ENCODE measurements at regions not wholly inside any gene's neighbourhood (a gene's known extent, or its start where the extent isn't known, plus 50 kb on each side); places are given as distances from the start of the nearest gene placed in this dataset.

DNA sequence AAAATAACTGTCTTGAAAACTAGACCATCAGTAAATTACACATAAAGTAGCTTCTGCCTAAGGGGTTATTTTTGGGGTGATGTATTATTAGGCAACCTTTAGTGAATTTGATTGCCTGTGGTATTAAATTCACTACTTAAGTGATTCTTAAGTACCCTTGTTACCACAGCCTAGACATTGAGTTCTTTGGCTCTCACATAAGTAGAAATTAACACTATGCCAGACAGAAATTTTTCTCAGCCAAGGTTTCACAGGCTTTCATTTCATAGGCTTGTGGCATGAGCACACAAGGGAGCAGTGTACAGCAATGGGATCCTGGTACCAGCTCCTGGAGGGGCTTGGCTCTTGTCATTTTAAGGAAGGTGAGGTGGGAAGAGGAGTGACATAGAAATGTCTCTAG lies 218.5 kb downstream of the AASDHPPT start:
- no peak for DNase-seq (ENCODE audit: low spot score)
- Histone ChIP-seq H3K9ac (ENCODE audit: low read depth in 1 of 2, low read length in 2 of 2) (no peak overlapping the region), H3K27ac (ENCODE audit: low read depth in 1 of 2, low read length in 2 of 2) (no peak overlapping the region), H3K4me3 (ENCODE audit: low read depth in 1 of 3, low read length in 3 of 3) (no peak overlapping the region), H3K9me3 (ENCODE audit: control insufficient read depth in 4 of 4, low read length in 3 of 4) (peaks cover 0 to 3% (median 0%) of the 10 kb centered on the region in 4 donors), H3K36me3 (ENCODE audit: control insufficient read depth in 4 of 4, insufficient read depth in 3 of 4, low read depth in 1 of 4, low read length in 3 of 4) (no peaks in the 10 kb centered on the region), H3K27me3 (ENCODE audit: control insufficient read depth in 4 of 4, insufficient read depth in 4 of 4, low read length in 3 of 4) (no peaks in the 10 kb centered on the region), H3K4me1 (ENCODE audit: control insufficient read depth in 4 of 4, insufficient read depth in 4 of 4, low read length in 3 of 4) (no peaks in the 10 kb centered on the region)
- TF ChIP-seq CTCF (IDR thresholded peaks at IDR 0.05; ENCODE audit: low read depth, low read length, missing input control) (no peak), EGR1 (IDR thresholded peaks at IDR 0.05; ENCODE audit: low read depth in 2 of 2) (no peak), FOXA2 (IDR thresholded peaks at IDR 0.05) (no peak), RAD21 (IDR thresholded peaks at IDR 0.05) (no peak), YY1 (IDR thresholded peaks at IDR 0.05) (no peak), FOXA1 (IDR thresholded peaks at IDR 0.05) (no peak), RXRA (IDR thresholded peaks at IDR 0.05) (no peak), GABPA (IDR thresholded peaks at IDR 0.05 in 1 of 2, conservative IDR thresholded peaks at IDR 0.05 in 1 of 2) (no peak), HNF4A (conservative IDR thresholded peaks at IDR 0.05) (no peak), NR2F2 (IDR thresholded peaks at IDR 0.05) (no peak), HNF4G (IDR thresholded peaks at IDR 0.05) (no peak), SP1 (IDR thresholded peaks at IDR 0.05) (no peak)
- TF ChIP-seq, protein P1, sequence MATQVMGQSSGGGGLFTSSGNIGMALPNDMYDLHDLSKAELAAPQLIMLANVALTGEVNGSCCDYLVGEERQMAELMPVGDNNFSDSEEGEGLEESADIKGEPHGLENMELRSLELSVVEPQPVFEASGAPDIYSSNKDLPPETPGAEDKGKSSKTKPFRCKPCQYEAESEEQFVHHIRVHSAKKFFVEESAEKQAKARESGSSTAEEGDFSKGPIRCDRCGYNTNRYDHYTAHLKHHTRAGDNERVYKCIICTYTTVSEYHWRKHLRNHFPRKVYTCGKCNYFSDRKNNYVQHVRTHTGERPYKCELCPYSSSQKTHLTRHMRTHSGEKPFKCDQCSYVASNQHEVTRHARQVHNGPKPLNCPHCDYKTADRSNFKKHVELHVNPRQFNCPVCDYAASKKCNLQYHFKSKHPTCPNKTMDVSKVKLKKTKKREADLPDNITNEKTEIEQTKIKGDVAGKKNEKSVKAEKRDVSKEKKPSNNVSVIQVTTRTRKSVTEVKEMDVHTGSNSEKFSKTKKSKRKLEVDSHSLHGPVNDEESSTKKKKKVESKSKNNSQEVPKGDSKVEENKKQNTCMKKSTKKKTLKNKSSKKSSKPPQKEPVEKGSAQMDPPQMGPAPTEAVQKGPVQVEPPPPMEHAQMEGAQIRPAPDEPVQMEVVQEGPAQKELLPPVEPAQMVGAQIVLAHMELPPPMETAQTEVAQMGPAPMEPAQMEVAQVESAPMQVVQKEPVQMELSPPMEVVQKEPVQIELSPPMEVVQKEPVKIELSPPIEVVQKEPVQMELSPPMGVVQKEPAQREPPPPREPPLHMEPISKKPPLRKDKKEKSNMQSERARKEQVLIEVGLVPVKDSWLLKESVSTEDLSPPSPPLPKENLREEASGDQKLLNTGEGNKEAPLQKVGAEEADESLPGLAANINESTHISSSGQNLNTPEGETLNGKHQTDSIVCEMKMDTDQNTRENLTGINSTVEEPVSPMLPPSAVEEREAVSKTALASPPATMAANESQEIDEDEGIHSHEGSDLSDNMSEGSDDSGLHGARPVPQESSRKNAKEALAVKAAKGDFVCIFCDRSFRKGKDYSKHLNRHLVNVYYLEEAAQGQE (IDR thresholded peaks at IDR 0.05), result no peak
- TF ChIP-seq, protein P2, sequence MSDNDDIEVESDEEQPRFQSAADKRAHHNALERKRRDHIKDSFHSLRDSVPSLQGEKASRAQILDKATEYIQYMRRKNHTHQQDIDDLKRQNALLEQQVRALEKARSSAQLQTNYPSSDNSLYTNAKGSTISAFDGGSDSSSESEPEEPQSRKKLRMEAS (IDR thresholded peaks at IDR 0.05), result no peak
- TF ChIP-seq, protein P3, sequence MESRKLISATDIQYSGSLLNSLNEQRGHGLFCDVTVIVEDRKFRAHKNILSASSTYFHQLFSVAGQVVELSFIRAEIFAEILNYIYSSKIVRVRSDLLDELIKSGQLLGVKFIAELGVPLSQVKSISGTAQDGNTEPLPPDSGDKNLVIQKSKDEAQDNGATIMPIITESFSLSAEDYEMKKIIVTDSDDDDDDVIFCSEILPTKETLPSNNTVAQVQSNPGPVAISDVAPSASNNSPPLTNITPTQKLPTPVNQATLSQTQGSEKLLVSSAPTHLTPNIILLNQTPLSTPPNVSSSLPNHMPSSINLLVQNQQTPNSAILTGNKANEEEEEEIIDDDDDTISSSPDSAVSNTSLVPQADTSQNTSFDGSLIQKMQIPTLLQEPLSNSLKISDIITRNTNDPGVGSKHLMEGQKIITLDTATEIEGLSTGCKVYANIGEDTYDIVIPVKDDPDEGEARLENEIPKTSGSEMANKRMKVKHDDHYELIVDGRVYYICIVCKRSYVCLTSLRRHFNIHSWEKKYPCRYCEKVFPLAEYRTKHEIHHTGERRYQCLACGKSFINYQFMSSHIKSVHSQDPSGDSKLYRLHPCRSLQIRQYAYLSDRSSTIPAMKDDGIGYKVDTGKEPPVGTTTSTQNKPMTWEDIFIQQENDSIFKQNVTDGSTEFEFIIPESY (IDR thresholded peaks at IDR 0.05), result no peak

DNA sequence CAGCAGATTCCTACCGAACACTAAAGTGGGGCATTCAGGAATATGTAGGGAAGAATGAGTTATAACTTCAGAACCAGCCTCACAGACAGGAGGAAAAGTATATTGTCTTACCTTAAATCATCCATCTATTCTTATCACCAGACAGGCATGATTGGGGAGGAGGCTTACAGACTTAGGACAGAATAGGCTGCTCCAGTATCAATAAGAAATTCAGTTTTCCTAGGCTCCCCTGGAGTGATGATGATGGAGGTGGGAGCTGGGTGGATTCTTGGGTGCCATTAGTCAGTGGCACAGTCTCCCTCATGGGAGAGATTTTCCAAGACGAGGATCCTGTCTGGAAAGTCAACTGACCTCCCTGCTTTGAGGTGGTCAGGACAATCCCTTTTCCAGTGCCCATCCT lies 225.0 kb downstream of the AASDHPPT start:
- no peaks in the 10 kb centered on the region for H3K36me3 ChIP-seq (ENCODE audit: control insufficient read depth in 4 of 4, insufficient read depth in 3 of 4, low read depth in 1 of 4, low read length in 3 of 4)
- no peak overlapping the region for H3K9ac ChIP-seq (ENCODE audit: low read depth in 1 of 2, low read length in 2 of 2)
- H3K4me3 ChIP-seq (ENCODE audit: low read depth in 1 of 3, low read length in 3 of 3), result no peak overlapping the region
- H3K9me3 ChIP-seq (ENCODE audit: control insufficient read depth in 4 of 4, low read length in 3 of 4), result peaks cover 0 to 12% (median 0%) of the 10 kb centered on the region in 4 donors
- H3K4me1 ChIP-seq (ENCODE audit: control insufficient read depth in 4 of 4, insufficient read depth in 4 of 4, low read length in 3 of 4), result no peaks in the 10 kb centered on the region
- 77% methylated on average over 2 of the region's 2 CpGs for WGBS
- no peaks in the 10 kb centered on the region for H3K27me3 ChIP-seq (ENCODE audit: control insufficient read depth in 4 of 4, insufficient read depth in 4 of 4, low read length in 3 of 4)
- H3K27ac ChIP-seq (ENCODE audit: low read depth in 1 of 2, low read length in 2 of 2), result no peak overlapping the region
- DNase-seq (ENCODE audit: low spot score), result no peak
- TF ChIP-seq, protein P2 (IDR thresholded peaks at IDR 0.05), result no peak
